HCT116 (cell line): ENCODE measurements at regions not wholly inside any gene's neighbourhood (a gene's known extent, or its start where the extent isn't known, plus 50 kb on each side); places are given as distances from the start of the nearest gene placed in this dataset.
"Not testable (repeated sequence)": the region's sequence is repeated elsewhere in the genome, so short reads cannot be mapped to it uniquely, and the experiment has no call there.

Experiments used
- EGR1 ChIP-seq: IDR thresholded peaks from 2 replicates; pipeline ENCODE4 v1.6.1; 2012; ENCODE audit warnings: low read depth
- EZH2 ChIP-seq: fragments of 200-600 bp; sonication (generic); IDR thresholded peaks from 2 replicates; pipeline ENCODE4 v1.6.1; 2017; ENCODE audit warnings: antibody characterized with exemption, mixed run types
- POLR2A ChIP-seq: IDR thresholded peaks from 2 replicates; pipeline ENCODE4 v1.7.0; 2011; ENCODE audit warnings: borderline replicate concordance; ENCODE audit not compliant: insufficient read depth, insufficient read length; ENCODE audit errors: extremely low read depth
- RAD21 ChIP-seq: IDR thresholded peaks from 2 replicates; pipeline ENCODE4 v1.6.1; 2012; ENCODE audit warnings: low read depth, mild to moderate bottlenecking
- SRF ChIP-seq: IDR thresholded peaks from 2 replicates; pipeline ENCODE4 v1.6.1; 2012; ENCODE audit warnings: low read depth
- TF ChIP-seq, protein P1 (sequence below): IDR thresholded peaks from 2 replicates; pipeline ENCODE4 v1.6.1; 2012; ENCODE audit warnings: low read depth
- TF ChIP-seq, protein P2 (sequence below), 3 experiments: fragments of 200-600 bp in 1 of 3; sonication (generic) in 1 of 3; IDR thresholded peaks in 2 of 3; conservative IDR thresholded peaks in 1 of 3; 2 replicates each; pipeline ENCODE4 v1.5.1; 2012 to 2017; ENCODE audit warnings: low read depth in 2 of 3, low read length in 2 of 3, antibody characterized with exemption in 1 of 3, borderline replicate concordance in 1 of 3, control low read depth in 1 of 3, mild to moderate bottlenecking in 1 of 3, mixed read lengths in 1 of 3, mixed run types in 1 of 3, moderate library complexity in 1 of 3; ENCODE audit not compliant: insufficient read depth in 1 of 3
- TF ChIP-seq, protein P3 (sequence below): IDR thresholded peaks from 2 replicates; pipeline ENCODE4 v1.6.1; 2011; ENCODE audit warnings: mild to moderate bottlenecking, low read length, moderate library complexity; ENCODE audit not compliant: insufficient replicate concordance; ENCODE audit errors: extremely low read depth
- TF ChIP-seq, protein P4 (sequence below): IDR thresholded peaks from 2 replicates; pipeline ENCODE4 v1.6.1; 2012

DNA sequence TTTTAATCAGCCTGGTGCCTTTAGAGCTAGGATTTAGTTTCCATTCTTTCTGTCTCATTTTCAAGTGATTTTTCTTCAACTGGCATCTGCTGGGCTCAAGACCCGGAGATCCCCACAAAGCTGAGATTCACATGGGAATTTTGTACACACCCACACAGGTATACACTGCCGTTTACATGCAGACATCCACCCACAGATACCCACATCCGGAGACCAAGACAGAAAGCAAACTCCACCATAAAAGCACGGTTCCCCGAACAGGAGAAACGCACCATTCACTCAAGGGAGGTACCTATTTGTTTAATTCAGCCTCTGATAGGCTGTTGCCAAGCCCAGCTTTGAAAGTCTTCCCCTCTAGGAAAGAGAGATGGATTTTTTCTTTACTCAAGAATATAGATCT lies 87.2 kb downstream of the ART5 start:
- TF ChIP-seq RAD21, EZH2, POLR2A, EGR1, SRF: not testable (repeated sequence)
- TF ChIP-seq, protein P1, sequence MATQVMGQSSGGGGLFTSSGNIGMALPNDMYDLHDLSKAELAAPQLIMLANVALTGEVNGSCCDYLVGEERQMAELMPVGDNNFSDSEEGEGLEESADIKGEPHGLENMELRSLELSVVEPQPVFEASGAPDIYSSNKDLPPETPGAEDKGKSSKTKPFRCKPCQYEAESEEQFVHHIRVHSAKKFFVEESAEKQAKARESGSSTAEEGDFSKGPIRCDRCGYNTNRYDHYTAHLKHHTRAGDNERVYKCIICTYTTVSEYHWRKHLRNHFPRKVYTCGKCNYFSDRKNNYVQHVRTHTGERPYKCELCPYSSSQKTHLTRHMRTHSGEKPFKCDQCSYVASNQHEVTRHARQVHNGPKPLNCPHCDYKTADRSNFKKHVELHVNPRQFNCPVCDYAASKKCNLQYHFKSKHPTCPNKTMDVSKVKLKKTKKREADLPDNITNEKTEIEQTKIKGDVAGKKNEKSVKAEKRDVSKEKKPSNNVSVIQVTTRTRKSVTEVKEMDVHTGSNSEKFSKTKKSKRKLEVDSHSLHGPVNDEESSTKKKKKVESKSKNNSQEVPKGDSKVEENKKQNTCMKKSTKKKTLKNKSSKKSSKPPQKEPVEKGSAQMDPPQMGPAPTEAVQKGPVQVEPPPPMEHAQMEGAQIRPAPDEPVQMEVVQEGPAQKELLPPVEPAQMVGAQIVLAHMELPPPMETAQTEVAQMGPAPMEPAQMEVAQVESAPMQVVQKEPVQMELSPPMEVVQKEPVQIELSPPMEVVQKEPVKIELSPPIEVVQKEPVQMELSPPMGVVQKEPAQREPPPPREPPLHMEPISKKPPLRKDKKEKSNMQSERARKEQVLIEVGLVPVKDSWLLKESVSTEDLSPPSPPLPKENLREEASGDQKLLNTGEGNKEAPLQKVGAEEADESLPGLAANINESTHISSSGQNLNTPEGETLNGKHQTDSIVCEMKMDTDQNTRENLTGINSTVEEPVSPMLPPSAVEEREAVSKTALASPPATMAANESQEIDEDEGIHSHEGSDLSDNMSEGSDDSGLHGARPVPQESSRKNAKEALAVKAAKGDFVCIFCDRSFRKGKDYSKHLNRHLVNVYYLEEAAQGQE = not testable (repeated sequence)
- TF ChIP-seq, protein P2, sequence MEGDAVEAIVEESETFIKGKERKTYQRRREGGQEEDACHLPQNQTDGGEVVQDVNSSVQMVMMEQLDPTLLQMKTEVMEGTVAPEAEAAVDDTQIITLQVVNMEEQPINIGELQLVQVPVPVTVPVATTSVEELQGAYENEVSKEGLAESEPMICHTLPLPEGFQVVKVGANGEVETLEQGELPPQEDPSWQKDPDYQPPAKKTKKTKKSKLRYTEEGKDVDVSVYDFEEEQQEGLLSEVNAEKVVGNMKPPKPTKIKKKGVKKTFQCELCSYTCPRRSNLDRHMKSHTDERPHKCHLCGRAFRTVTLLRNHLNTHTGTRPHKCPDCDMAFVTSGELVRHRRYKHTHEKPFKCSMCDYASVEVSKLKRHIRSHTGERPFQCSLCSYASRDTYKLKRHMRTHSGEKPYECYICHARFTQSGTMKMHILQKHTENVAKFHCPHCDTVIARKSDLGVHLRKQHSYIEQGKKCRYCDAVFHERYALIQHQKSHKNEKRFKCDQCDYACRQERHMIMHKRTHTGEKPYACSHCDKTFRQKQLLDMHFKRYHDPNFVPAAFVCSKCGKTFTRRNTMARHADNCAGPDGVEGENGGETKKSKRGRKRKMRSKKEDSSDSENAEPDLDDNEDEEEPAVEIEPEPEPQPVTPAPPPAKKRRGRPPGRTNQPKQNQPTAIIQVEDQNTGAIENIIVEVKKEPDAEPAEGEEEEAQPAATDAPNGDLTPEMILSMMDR (IDR thresholded peaks at IDR 0.05 in 2 of 3, conservative IDR thresholded peaks at IDR 0.05 in 1 of 3; ENCODE audit: borderline replicate concordance in 1 of 3, insufficient read depth in 1 of 3, low read depth in 2 of 3, low read length in 2 of 3) = not testable (repeated sequence)
- TF ChIP-seq, protein P3, sequence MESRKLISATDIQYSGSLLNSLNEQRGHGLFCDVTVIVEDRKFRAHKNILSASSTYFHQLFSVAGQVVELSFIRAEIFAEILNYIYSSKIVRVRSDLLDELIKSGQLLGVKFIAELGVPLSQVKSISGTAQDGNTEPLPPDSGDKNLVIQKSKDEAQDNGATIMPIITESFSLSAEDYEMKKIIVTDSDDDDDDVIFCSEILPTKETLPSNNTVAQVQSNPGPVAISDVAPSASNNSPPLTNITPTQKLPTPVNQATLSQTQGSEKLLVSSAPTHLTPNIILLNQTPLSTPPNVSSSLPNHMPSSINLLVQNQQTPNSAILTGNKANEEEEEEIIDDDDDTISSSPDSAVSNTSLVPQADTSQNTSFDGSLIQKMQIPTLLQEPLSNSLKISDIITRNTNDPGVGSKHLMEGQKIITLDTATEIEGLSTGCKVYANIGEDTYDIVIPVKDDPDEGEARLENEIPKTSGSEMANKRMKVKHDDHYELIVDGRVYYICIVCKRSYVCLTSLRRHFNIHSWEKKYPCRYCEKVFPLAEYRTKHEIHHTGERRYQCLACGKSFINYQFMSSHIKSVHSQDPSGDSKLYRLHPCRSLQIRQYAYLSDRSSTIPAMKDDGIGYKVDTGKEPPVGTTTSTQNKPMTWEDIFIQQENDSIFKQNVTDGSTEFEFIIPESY = not testable (repeated sequence)
- TF ChIP-seq, protein P4, sequence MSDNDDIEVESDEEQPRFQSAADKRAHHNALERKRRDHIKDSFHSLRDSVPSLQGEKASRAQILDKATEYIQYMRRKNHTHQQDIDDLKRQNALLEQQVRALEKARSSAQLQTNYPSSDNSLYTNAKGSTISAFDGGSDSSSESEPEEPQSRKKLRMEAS = not testable (repeated sequence)
